K562 (cell line): ENCODE measurements at regions not wholly inside any gene's neighbourhood (a gene's known extent, or its start where the extent isn't known, plus 50 kb on each side); places are given as distances from the start of the nearest gene placed in this dataset.
A peak's percentile ranks its signal among the peaks of the same experiment; 100 is the strongest.
"Not testable (repeated sequence)": the region's sequence is repeated elsewhere in the genome, so short reads cannot be mapped to it uniquely, and the experiment has no call there.

Experiments used
- ATAC-seq: fragments of 200-7000 bp; cut with Tn5 transposase; 3 replicates; pipeline ENCODE4 v1.9.1; 2020; ENCODE audit warnings: moderate library complexity
- BruUV-seq: library from RNA; stranded (reverse); fragments of 400-500 nt; replicated peaks from 2 replicates; lab custom pipeline; 2021; lab: Mats Ljungman, UMichigan
- CTCF ChIA-PET: fragments of 300-600 bp; formaldehyde crosslinking; extraction: SDS; loops from one replicate; lab custom pipeline; 2021; ENCODE audit warnings: low intra/inter-chr PET ratio; lab: Yijun Ruan, JAX
- POLR2A ChIA-PET: fragments of 300-600, 350-650 bp; sonication (Branson Sonifier 250); formaldehyde crosslinking; extraction: SDS; loops from one replicate; lab custom pipeline; 2021; ENCODE audit warnings: antibody characterized with exemption, inconsistent platforms; lab: Yijun Ruan, JAX
- DNase-seq, 4 experiments: peaks; one replicate each; pipeline versions ENCODE4 v3.0.0 to v3.0.0-alpha.2; 2011 to 2018; ENCODE audit warnings: low spot score in 3 of 4, mixed read lengths in 3 of 4; ENCODE audit errors: extremely low read depth in 1 of 4
- FAIRE-seq: peaks from 2 replicates; lab custom pipeline; 2011; peaks lifted over from hg19 to GRCh38; lab: Jason Lieb, UNC
- H2AFZ ChIP-seq: 2 replicates; pipeline ENCODE4 v1.6.0; 2011; ENCODE audit warnings: low read depth, low read length, control low read depth, inconsistent platforms
- H3K27ac ChIP-seq: fragments of 200-600 bp; 3 replicates; pipeline ENCODE4 v1.8.0; 2011; ENCODE audit warnings: low read depth, mild to moderate bottlenecking, control low read depth, inconsistent platforms, low read length, moderate library complexity, mixed read lengths; ENCODE audit errors: extremely low read depth
- H3K27me3 ChIP-seq, 2 experiments: fragments of 300-600 bp in 1 of 2; 2 replicates in 1 of 2; 3 replicates in 1 of 2; pipeline versions ENCODE4 v1.6.0 to v1.8.0; 2011; ENCODE audit warnings: inconsistent platforms in 2 of 2, low read length in 2 of 2, mild to moderate bottlenecking in 1 of 2, mixed read lengths in 1 of 2, moderate library complexity in 1 of 2; ENCODE audit not compliant: control insufficient read depth in 2 of 2, insufficient read depth in 2 of 2
- H3K36me3 ChIP-seq: fragments of 300-600 bp; 3 replicates; pipeline ENCODE4 v1.8.0; 2011; ENCODE audit warnings: mild to moderate bottlenecking, low read length, inconsistent platforms; ENCODE audit not compliant: control insufficient read depth, insufficient read depth
- H3K4me1 ChIP-seq, 2 experiments: fragments of 200-600 bp in 1 of 2; replicated peaks in 1 of 2; 2 replicates in 1 of 2; 3 replicates in 1 of 2; pipeline versions ENCODE4 v1.5.1 to v1.8.0; 2011; ENCODE audit warnings: inconsistent platforms in 2 of 2, low read length in 2 of 2, mild to moderate bottlenecking in 1 of 2, mixed read lengths in 1 of 2, moderate library complexity in 1 of 2; ENCODE audit not compliant: control insufficient read depth in 2 of 2, insufficient read depth in 2 of 2
- H3K4me2 ChIP-seq: 2 replicates; pipeline ENCODE4 v1.6.1; 2011; ENCODE audit warnings: low read length, control low read depth, inconsistent platforms, mixed read lengths; ENCODE audit not compliant: insufficient read depth
- H3K4me3 ChIP-seq: fragments of 200-600 bp; sonication (generic), shearing (Covaris generic); 2 replicates; pipeline ENCODE4 v1.5.1; 2016; ENCODE audit warnings: control low read depth, inconsistent platforms
- H3K79me2 ChIP-seq: fragments of 200-600 bp; 3 replicates; pipeline ENCODE4 v1.8.0; 2011; ENCODE audit warnings: low read length, inconsistent platforms; ENCODE audit not compliant: control insufficient read depth, insufficient read depth
- H3K9ac ChIP-seq, 2 experiments: 2 replicates each; pipeline versions ENCODE4 v1.6.0 to v1.6.1; 2011; ENCODE audit warnings: low read depth in 2 of 2, low read length in 2 of 2, control low read depth in 1 of 2, inconsistent platforms in 1 of 2, mild to moderate bottlenecking in 1 of 2, mixed read lengths in 1 of 2; ENCODE audit not compliant: insufficient read depth in 1 of 2
- H3K9me1 ChIP-seq: one replicate; pipeline ENCODE4 v1.6.0; 2011; ENCODE audit warnings: inconsistent platforms, mild to moderate bottlenecking, low read length, moderate library complexity; ENCODE audit not compliant: control insufficient read depth, insufficient read depth
- H3K9me3 ChIP-seq: replicated peaks from 2 replicates; pipeline ENCODE4 v1.5.1; 2011; ENCODE audit warnings: low read depth, low read length, inconsistent platforms; ENCODE audit not compliant: control insufficient read depth, insufficient read depth
- H4K20me1 ChIP-seq: replicated peaks from 2 replicates; pipeline ENCODE4 v1.6.1; 2011; ENCODE audit warnings: low read length, inconsistent platforms, mixed read lengths; ENCODE audit not compliant: control insufficient read depth, insufficient read depth
- CTCF ChIP-seq, 3 experiments: IDR thresholded peaks in 2 of 3; conservative IDR thresholded peaks in 1 of 3; 2 replicates each; pipeline ENCODE4 v1.5.1; 2011 to 2012; ENCODE audit warnings: low read length in 3 of 3, mild to moderate bottlenecking in 3 of 3, control low read depth in 2 of 3, improper control_type of control experiment in 1 of 3, inconsistent platforms in 1 of 3, low read depth in 1 of 3, mixed read lengths in 1 of 3, moderate library complexity in 1 of 3; ENCODE audit not compliant: insufficient read depth in 2 of 3
- ZNF146 ChIP-seq: IDR thresholded peaks from one replicate; pipeline ENCODE4 v1.6.1; 2018; ENCODE audit warnings: missing compliant biosample characterization; ENCODE audit not compliant: unreplicated experiment
- ZNF586 ChIP-seq: fragments of 450-650 bp; formaldehyde crosslinking; conservative IDR thresholded peaks from 2 replicates; pipeline ENCODE4 v1.4.0; 2020; ENCODE audit warnings: mild to moderate bottlenecking, moderate library complexity
- WGBS: fragments of 100-300 bp; shearing (Covaris generic); methylation state at CpG from one replicate; pipeline ENCODE4 v1.1.6; 2016; ENCODE audit warnings: low coverage, mixed read lengths; ENCODE audit not compliant: insufficient coverage; ENCODE audit errors: missing lambda C conversion rate; 5-methylcytosine and 5-hydroxymethylcytosine counted together
- in situ Hi-C: fragments of 300-500 bp; cut with MboI; formaldehyde crosslinking; loops from 4 replicates; pipeline ENCODE4 v1.15.0; 2018; ENCODE audit warnings: inconsistent platforms, mixed read lengths
- intact Hi-C: fragments of 100-400 bp; cut with micrococcal nuclease; formaldehyde crosslinking; loops from 2 replicates; pipeline ENCODE4 v1.14.2; 2022

- BruUV-seq, H3K9me3 ChIP-seq, CTCF ChIA-PET, DNase-seq, FAIRE-seq, H3K9me1 ChIP-seq, H3K27ac ChIP-seq, H3K79me2 ChIP-seq, intact Hi-C loops, H3K36me3 ChIP-seq, H2AFZ ChIP-seq, ATAC-seq, H3K9ac ChIP-seq, H3K4me1 ChIP-seq, H4K20me1 ChIP-seq, H3K4me2 ChIP-seq, H3K4me3 ChIP-seq, POLR2A ChIA-PET, in situ Hi-C loops: not testable (repeated sequence)
- H3K27me3 ChIP-seq: peaks cover 5 to 28% of the 10 kb centered on the region in 2 experiments; a peak in 4 of 5 replicates
- peak; percentile 75 for TF ChIP-seq ZNF146 (CRISPR knock-in tag)
- 0% methylated on average over 3 of the region's 6 CpGs for WGBS
Observed at GRCh38 chr1:55296247-55296646, 81.1 kb upstream of the USP24 start.

GRCh38 chr1:55289614-55290013 lies 74.5 kb upstream of the USP24 start:
- DNase-seq (no peak), FAIRE-seq (no peak), ATAC-seq (peak; percentile 64)
- Histone ChIP-seq H2AFZ (no peak overlapping the region), H3K4me3 (no peak overlapping the region), H3K9ac (no peak overlapping the region), H3K9me3 (no peaks in the 10 kb centered on the region), H3K27me3 (peaks cover 27 to 45% of the 10 kb centered on the region in 2 experiments), H4K20me1 (no peaks in the 10 kb centered on the region), H3K9me1 (no peaks in the 10 kb centered on the region), H3K4me1 (no peaks in the 10 kb centered on the region; a peak in 1 of 5 replicates), H3K27ac (no peak overlapping the region), H3K79me2 (no peaks in the 10 kb centered on the region), H3K4me2 (no peak overlapping the region), H3K36me3 (no peaks in the 10 kb centered on the region)
- ChIA-PET POLR2A (no interaction called here), CTCF (no interaction called here)
- in situ Hi-C loops: loop anchor here (10.0 kb wide), 1 partner anchor 1295 kb away; no protein-coding TSS in a partner anchor
- TF ChIP-seq CTCF (IDR thresholded peaks at IDR 0.05 in 2 of 3, conservative IDR thresholded peaks at IDR 0.05 in 1 of 3; ENCODE audit: insufficient read depth in 2 of 3, low read depth in 1 of 3, low read length in 3 of 3) (peak; percentile 31 to 49 (median 37); a peak in 4 of 6 replicates), ZNF586 (CRISPR knock-in tag) (no peak)
- WGBS: 0% methylated on average over 5 of the region's 5 CpGs
- intact Hi-C loops: loop anchor here (5.0 to 10.0 kb wide), 3 partner anchors 193 to 1533 kb away; no protein-coding TSS in a partner anchor
- BruUV-seq: no TSS peak
